CD14-positive monocyte (primary cell): ENCODE measurements at regions not wholly inside any gene's neighbourhood (a gene's known extent, or its start where the extent isn't known, plus 50 kb on each side); places are given as distances from the start of the nearest gene placed in this dataset.

Experiments
- DNase-seq, 3 donors: peaks; one replicate each; pipeline ENCODE4 v3.0.0-alpha.2; 2011 to 2022
- H2AFZ ChIP-seq: 2 replicates; pipeline ENCODE4 v1.6.0; 2012; ENCODE audit warnings: mild to moderate bottlenecking, low read depth, low read length, inconsistent platforms; ENCODE audit not compliant: insufficient read depth, poor library complexity, severe bottlenecking
- H3K27ac ChIP-seq, 2 donors: 1 replicate in 1 of 2; 2 replicates in 1 of 2; pipeline ENCODE4 v1.5.1; 2012 to 2013; ENCODE audit warnings: low read length in 2 of 2, control low read depth in 1 of 2, inconsistent platforms in 1 of 2, low read depth in 1 of 2, mild to moderate bottlenecking in 1 of 2
- H3K27me3 ChIP-seq, 2 donors: one replicate each; pipeline versions ENCODE4 v1.6.0 to v1.6.1; 2011 to 2013; ENCODE audit warnings: low read length in 2 of 2; ENCODE audit not compliant: control insufficient read depth in 2 of 2, insufficient read depth in 2 of 2
- H3K36me3 ChIP-seq, 2 donors: replicated peaks in 1 of 2; 1 replicate in 1 of 2; 2 replicates in 1 of 2; pipeline versions ENCODE4 v1.5.1 to v1.6.1; 2012 to 2013; ENCODE audit warnings: low read length in 2 of 2, control low read depth in 1 of 2, inconsistent platforms in 1 of 2, mild to moderate bottlenecking in 1 of 2; ENCODE audit not compliant: insufficient read depth in 2 of 2, control insufficient read depth in 1 of 2
- H3K4me1 ChIP-seq, 2 donors: 1 replicate in 1 of 2; 2 replicates in 1 of 2; pipeline versions ENCODE4 v1.5.1 to v1.6.1; 2012 to 2013; ENCODE audit warnings: low read length in 2 of 2, control low read depth in 1 of 2, inconsistent platforms in 1 of 2, mild to moderate bottlenecking in 1 of 2, moderate library complexity in 1 of 2; ENCODE audit not compliant: insufficient read depth in 2 of 2, control insufficient read depth in 1 of 2
- H3K4me2 ChIP-seq: replicated peaks from 2 replicates; pipeline ENCODE3; 2012; ENCODE audit warnings: low read length, moderate library complexity, mild to moderate bottlenecking; ENCODE audit not compliant: poor library complexity, severe bottlenecking; ENCODE audit errors: extremely low read depth
- H3K4me3 ChIP-seq, 3 experiments: fragments of 200-600 bp in 1 of 3; sonication (generic) in 1 of 3; replicated peaks in 1 of 3; 1 replicate in 2 of 3; 2 replicates in 1 of 3; pipeline ENCODE4 v1.5.1; 2011 to 2013; ENCODE audit warnings: low read length in 3 of 3, mild to moderate bottlenecking in 3 of 3, control low read depth in 2 of 3, low read depth in 2 of 3, inconsistent platforms in 1 of 3, moderate library complexity in 1 of 3
- H3K79me2 ChIP-seq: 2 replicates; pipeline ENCODE4 v1.6.0; 2012; ENCODE audit warnings: mild to moderate bottlenecking, control low read depth, inconsistent platforms, low read length, moderate library complexity; ENCODE audit not compliant: insufficient read depth
- H3K9ac ChIP-seq: 2 replicates; pipeline ENCODE4 v1.6.0; 2017; ENCODE audit warnings: low read length, mild to moderate bottlenecking; ENCODE audit not compliant: insufficient read depth, poor library complexity, severe bottlenecking
- H3K9me3 ChIP-seq, 2 donors: replicated peaks in 1 of 2; 1 replicate in 1 of 2; 2 replicates in 1 of 2; pipeline versions ENCODE4 v1.5.1 to v1.6.1; 2012 to 2013; ENCODE audit warnings: low read length in 2 of 2, control low read depth in 1 of 2; ENCODE audit not compliant: control insufficient read depth in 1 of 2, insufficient read depth in 1 of 2
- H4K20me1 ChIP-seq: 2 replicates; pipeline ENCODE4 v1.6.0; 2012; ENCODE audit warnings: mild to moderate bottlenecking, low read length, control low read depth, moderate library complexity; ENCODE audit not compliant: insufficient read depth
- H3K27ac Mint-ChIP-seq, 7 donors: one replicate each; pipeline ENCODE4 v1.8.0; 2020; ENCODE audit warnings: mild to moderate bottlenecking in 7 of 7, mixed read lengths in 7 of 7, moderate library complexity in 6 of 7, inconsistent platforms in 2 of 7
- H3K27me3 Mint-ChIP-seq, 3 donors: one replicate each; pipeline ENCODE4 v1.8.0; 2021 to 2022; ENCODE audit warnings: low read depth in 3 of 3, mild to moderate bottlenecking in 3 of 3, mixed read lengths in 3 of 3, moderate library complexity in 3 of 3, inconsistent platforms in 1 of 3
- H3K36me3 Mint-ChIP-seq, 2 donors: one replicate each; pipeline ENCODE4 v1.8.0; 2020; ENCODE audit warnings: mixed read lengths in 2 of 2, inconsistent platforms in 1 of 2, mild to moderate bottlenecking in 1 of 2
- H3K4me1 Mint-ChIP-seq: one replicate; pipeline ENCODE4 v1.8.0; 2020; ENCODE audit warnings: mild to moderate bottlenecking, mixed read lengths
- H3K4me3 Mint-ChIP-seq, 2 donors: one replicate each; pipeline ENCODE4 v1.8.0; 2020; ENCODE audit warnings: mild to moderate bottlenecking in 2 of 2, mixed read lengths in 2 of 2, moderate library complexity in 1 of 2
- H3K9me3 Mint-ChIP-seq, 7 donors: one replicate each; pipeline ENCODE4 v1.8.0; 2020 to 2022; ENCODE audit warnings: mixed read lengths in 7 of 7, mild to moderate bottlenecking in 6 of 7, moderate library complexity in 6 of 7, inconsistent platforms in 2 of 7
- CTCF ChIP-seq: fragments of 200-600 bp; IDR thresholded peaks from one replicate; pipeline ENCODE4 v1.8.0; 2022; ENCODE audit warnings: antibody characterized with exemption, mild to moderate bottlenecking
- WGBS: methylation state at CpG from one replicate; pipeline ENCODE4 v1.1.5; 2013; ENCODE audit warnings: missing lambda C conversion rate; ENCODE audit not compliant: insufficient coverage; 5-methylcytosine and 5-hydroxymethylcytosine counted together
- intact Hi-C, 2 donors: fragments of 100-400 bp; cut with micrococcal nuclease; formaldehyde crosslinking; loops; one replicate each; pipeline versions ENCODE4 v1.15.0 to v1.15.1; 2023

- no peak for DNase-seq
- H3K36me3 Mint-ChIP-seq, result no peaks in the 10 kb centered on the region
- no peak overlapping the region for H2AFZ ChIP-seq
- TF ChIP-seq CTCF, result no peak
- H3K36me3 ChIP-seq, result no peaks in the 10 kb centered on the region
- peaks cover 0 to 14% (median 4%) of the 10 kb centered on the region in 7 donors for H3K9me3 Mint-ChIP-seq
- no peaks in the 10 kb centered on the region for H3K27me3 ChIP-seq
- intact Hi-C loops, result no loop called here
- H3K4me3 Mint-ChIP-seq, result no peak overlapping the region
- H3K4me1 Mint-ChIP-seq, result no peaks in the 10 kb centered on the region
- H3K79me2 ChIP-seq, result no peaks in the 10 kb centered on the region
- no peaks in the 10 kb centered on the region for H4K20me1 ChIP-seq
- no peak overlapping the region for H3K4me3 ChIP-seq
- no peak overlapping the region for H3K9ac ChIP-seq
- H3K4me2 ChIP-seq, result no peak overlapping the region
- WGBS, result no CpG with 5 or more reads among the region's 3 CpGs
- no peak overlapping the region for H3K27ac Mint-ChIP-seq
- no peak overlapping the region for H3K27ac ChIP-seq
- peaks cover 9 to 14% of the 10 kb centered on the region in 2 donors for H3K9me3 ChIP-seq
- H3K27me3 Mint-ChIP-seq, result no peaks in the 10 kb centered on the region
- H3K4me1 ChIP-seq, result no peaks in the 10 kb centered on the region
These were observed 573.0 kb upstream of the POM121L12 start for GRCh38 chr7:52462474-52462873.

DNA sequence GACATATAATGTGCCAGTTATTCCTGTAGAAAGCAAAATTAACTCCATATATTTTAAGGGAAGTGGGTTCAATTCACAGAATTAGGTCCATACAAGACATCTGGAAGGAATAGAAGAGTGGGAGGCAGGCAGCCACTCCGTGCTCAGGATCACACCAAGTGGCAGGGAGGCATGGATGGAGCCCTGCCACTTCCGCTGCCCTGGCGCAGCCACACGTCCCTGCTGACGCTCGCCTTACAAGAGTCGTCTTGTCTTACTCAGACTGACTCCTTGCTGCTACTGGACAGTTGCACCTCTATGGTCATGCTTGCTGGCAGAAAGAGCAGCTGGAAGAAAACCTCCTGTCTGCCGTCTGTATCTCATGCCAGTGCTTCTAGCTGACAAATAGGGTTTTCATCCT lies 579.9 kb upstream of the POM121L12 start:
- H3K27ac ChIP-seq, result no peak overlapping the region
- intact Hi-C loops, result no loop called here
- 92% methylated on average over 8 of the region's 8 CpGs for WGBS

More for the DNA sequence above, 579.9 kb upstream of the POM121L12 start:
- H3K4me1 Mint-ChIP-seq, result no peaks in the 10 kb centered on the region
- no peaks in the 10 kb centered on the region for H3K79me2 ChIP-seq
- no peak overlapping the region for H3K4me2 ChIP-seq
- no peaks in the 10 kb centered on the region for H3K4me1 ChIP-seq
- no peaks in the 10 kb centered on the region for H3K27me3 ChIP-seq
- H3K9me3 ChIP-seq, result peaks cover 13 to 19% of the 10 kb centered on the region in 2 donors
- no peak overlapping the region for H3K27ac Mint-ChIP-seq
- no peaks in the 10 kb centered on the region for H3K36me3 ChIP-seq
- DNase-seq, result no peak
- H3K36me3 Mint-ChIP-seq, result no peaks in the 10 kb centered on the region
- no peak overlapping the region for H3K4me3 ChIP-seq
- TF ChIP-seq CTCF, result no peak
- peaks cover 6 to 21% (median 14%) of the 10 kb centered on the region in 7 donors for H3K9me3 Mint-ChIP-seq
- no peak overlapping the region for H3K9ac ChIP-seq
- no peaks in the 10 kb centered on the region for H4K20me1 ChIP-seq
- H3K4me3 Mint-ChIP-seq, result no peak overlapping the region
- H3K27me3 Mint-ChIP-seq, result peaks cover 0 to 1% (median 0%) of the 10 kb centered on the region in 3 donors
- H2AFZ ChIP-seq, result no peak overlapping the region
